HCT116 (cell line): ENCODE measurements at regions not wholly inside any gene's neighbourhood (a gene's known extent, or its start where the extent isn't known, plus 50 kb on each side); places are given as distances from the start of the nearest gene placed in this dataset.

Experiments used
- CBX3 ChIP-seq: IDR thresholded peaks from 2 replicates; pipeline ENCODE4 v1.6.1; 2012; ENCODE audit warnings: low read depth
- CEBPB ChIP-seq: IDR thresholded peaks from 2 replicates; pipeline ENCODE4 v1.6.1; 2012; ENCODE audit warnings: low read depth
- ELF1 ChIP-seq: IDR thresholded peaks from 2 replicates; pipeline ENCODE4 v1.6.1; 2012; ENCODE audit warnings: low read depth, borderline replicate concordance
- EZH2 ChIP-seq: fragments of 200-600 bp; sonication (generic); IDR thresholded peaks from 2 replicates; pipeline ENCODE4 v1.6.1; 2017; ENCODE audit warnings: antibody characterized with exemption, mixed run types
- EZH2phosphoT487 ChIP-seq: fragments of 200-600 bp; IDR thresholded peaks from 2 replicates; pipeline ENCODE4 v1.6.1; 2018; ENCODE audit warnings: antibody characterized with exemption, borderline replicate concordance
- POLR2A ChIP-seq: IDR thresholded peaks from 2 replicates; pipeline ENCODE4 v1.7.0; 2011; ENCODE audit warnings: borderline replicate concordance; ENCODE audit not compliant: insufficient read depth, insufficient read length; ENCODE audit errors: extremely low read depth
- POLR2AphosphoS5 ChIP-seq: IDR thresholded peaks from 2 replicates; pipeline ENCODE4 v1.6.1; 2011; ENCODE audit warnings: mild to moderate bottlenecking, low read depth, low read length, moderate library complexity
- RAD21 ChIP-seq: IDR thresholded peaks from 2 replicates; pipeline ENCODE4 v1.6.1; 2012; ENCODE audit warnings: low read depth, mild to moderate bottlenecking
- SRF ChIP-seq: IDR thresholded peaks from 2 replicates; pipeline ENCODE4 v1.6.1; 2012; ENCODE audit warnings: low read depth
- TCF7L2 ChIP-seq: IDR thresholded peaks from 2 replicates; pipeline ENCODE4 v1.7.0; 2011; ENCODE audit warnings: borderline replicate concordance, inconsistent platforms; ENCODE audit not compliant: insufficient read depth, insufficient read length; ENCODE audit errors: extremely low read depth
- ZNF274 ChIP-seq: fragments of 200-500 bp; sonication (Bioruptor generic); IDR thresholded peaks from 2 replicates; pipeline ENCODE4 v1.6.1; 2014; ENCODE audit warnings: mild to moderate bottlenecking, low read depth, low read length, inconsistent platforms
- TF ChIP-seq, protein P1 (sequence below), 3 experiments: fragments of 200-600 bp in 1 of 3; sonication (generic) in 1 of 3; IDR thresholded peaks in 2 of 3; conservative IDR thresholded peaks in 1 of 3; 2 replicates each; pipeline ENCODE4 v1.5.1; 2012 to 2017; ENCODE audit warnings: low read depth in 2 of 3, low read length in 2 of 3, antibody characterized with exemption in 1 of 3, borderline replicate concordance in 1 of 3, control low read depth in 1 of 3, mild to moderate bottlenecking in 1 of 3, mixed read lengths in 1 of 3, mixed run types in 1 of 3, moderate library complexity in 1 of 3; ENCODE audit not compliant: insufficient read depth in 1 of 3
- TF ChIP-seq, protein P2 (sequence below): IDR thresholded peaks from 2 replicates; pipeline ENCODE4 v1.6.1; 2012; ENCODE audit warnings: low read depth

DNA sequence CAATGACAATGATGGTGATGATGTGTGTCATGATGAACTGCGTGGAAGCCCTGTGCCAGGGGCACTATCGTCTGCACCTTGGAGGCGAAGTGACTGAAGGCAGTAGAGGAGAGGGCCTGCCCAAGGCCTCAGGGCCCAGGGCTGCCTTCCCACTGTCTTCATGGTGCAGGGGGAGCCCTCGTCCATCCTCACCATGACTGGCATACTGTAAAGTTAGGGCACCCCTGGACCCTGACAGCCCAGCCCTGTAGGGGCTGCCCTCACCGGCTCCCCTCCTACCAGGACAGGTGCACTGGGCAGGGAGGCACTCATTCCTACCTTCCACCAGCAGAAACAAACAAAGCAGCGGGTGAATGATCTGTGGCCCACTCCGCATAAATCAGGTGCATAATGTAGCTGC, 156.9 kb upstream of the C1orf174 start:
- TF ChIP-seq, protein P1, sequence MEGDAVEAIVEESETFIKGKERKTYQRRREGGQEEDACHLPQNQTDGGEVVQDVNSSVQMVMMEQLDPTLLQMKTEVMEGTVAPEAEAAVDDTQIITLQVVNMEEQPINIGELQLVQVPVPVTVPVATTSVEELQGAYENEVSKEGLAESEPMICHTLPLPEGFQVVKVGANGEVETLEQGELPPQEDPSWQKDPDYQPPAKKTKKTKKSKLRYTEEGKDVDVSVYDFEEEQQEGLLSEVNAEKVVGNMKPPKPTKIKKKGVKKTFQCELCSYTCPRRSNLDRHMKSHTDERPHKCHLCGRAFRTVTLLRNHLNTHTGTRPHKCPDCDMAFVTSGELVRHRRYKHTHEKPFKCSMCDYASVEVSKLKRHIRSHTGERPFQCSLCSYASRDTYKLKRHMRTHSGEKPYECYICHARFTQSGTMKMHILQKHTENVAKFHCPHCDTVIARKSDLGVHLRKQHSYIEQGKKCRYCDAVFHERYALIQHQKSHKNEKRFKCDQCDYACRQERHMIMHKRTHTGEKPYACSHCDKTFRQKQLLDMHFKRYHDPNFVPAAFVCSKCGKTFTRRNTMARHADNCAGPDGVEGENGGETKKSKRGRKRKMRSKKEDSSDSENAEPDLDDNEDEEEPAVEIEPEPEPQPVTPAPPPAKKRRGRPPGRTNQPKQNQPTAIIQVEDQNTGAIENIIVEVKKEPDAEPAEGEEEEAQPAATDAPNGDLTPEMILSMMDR (IDR thresholded peaks at IDR 0.05 in 2 of 3, conservative IDR thresholded peaks at IDR 0.05 in 1 of 3; ENCODE audit: borderline replicate concordance in 1 of 3, insufficient read depth in 1 of 3, low read depth in 2 of 3, low read length in 2 of 3), result no peak
- TF ChIP-seq EZH2 (no peak), POLR2A (no peak), RAD21 (no peak), POLR2AphosphoS5 (no peak), CEBPB (no peak), ZNF274 (no peak), ELF1 (no peak), TCF7L2 (no peak), EZH2phosphoT487 (no peak), CBX3 (no peak), SRF (no peak)
- TF ChIP-seq, protein P2, sequence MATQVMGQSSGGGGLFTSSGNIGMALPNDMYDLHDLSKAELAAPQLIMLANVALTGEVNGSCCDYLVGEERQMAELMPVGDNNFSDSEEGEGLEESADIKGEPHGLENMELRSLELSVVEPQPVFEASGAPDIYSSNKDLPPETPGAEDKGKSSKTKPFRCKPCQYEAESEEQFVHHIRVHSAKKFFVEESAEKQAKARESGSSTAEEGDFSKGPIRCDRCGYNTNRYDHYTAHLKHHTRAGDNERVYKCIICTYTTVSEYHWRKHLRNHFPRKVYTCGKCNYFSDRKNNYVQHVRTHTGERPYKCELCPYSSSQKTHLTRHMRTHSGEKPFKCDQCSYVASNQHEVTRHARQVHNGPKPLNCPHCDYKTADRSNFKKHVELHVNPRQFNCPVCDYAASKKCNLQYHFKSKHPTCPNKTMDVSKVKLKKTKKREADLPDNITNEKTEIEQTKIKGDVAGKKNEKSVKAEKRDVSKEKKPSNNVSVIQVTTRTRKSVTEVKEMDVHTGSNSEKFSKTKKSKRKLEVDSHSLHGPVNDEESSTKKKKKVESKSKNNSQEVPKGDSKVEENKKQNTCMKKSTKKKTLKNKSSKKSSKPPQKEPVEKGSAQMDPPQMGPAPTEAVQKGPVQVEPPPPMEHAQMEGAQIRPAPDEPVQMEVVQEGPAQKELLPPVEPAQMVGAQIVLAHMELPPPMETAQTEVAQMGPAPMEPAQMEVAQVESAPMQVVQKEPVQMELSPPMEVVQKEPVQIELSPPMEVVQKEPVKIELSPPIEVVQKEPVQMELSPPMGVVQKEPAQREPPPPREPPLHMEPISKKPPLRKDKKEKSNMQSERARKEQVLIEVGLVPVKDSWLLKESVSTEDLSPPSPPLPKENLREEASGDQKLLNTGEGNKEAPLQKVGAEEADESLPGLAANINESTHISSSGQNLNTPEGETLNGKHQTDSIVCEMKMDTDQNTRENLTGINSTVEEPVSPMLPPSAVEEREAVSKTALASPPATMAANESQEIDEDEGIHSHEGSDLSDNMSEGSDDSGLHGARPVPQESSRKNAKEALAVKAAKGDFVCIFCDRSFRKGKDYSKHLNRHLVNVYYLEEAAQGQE, result no peak
